Thymus (tissue), 11 donors: ENCODE measurements at regions not wholly inside any gene's neighbourhood (a gene's known extent, or its start where the extent isn't known, plus 50 kb on each side); places are given as distances from the start of the nearest gene placed in this dataset.

Experiments
- DNase-seq, 9 donors: peaks; one replicate each; pipeline ENCODE4 v3.0.0-alpha.2; 2013; ENCODE audit warnings: low spot score in 9 of 9, low read depth in 6 of 9, missing footprints in 1 of 9
- H3K27ac ChIP-seq, 2 donors: one replicate each; pipeline ENCODE4 v1.5.1; 2013; ENCODE audit warnings: control low read depth in 1 of 2, low read depth in 1 of 2, low read length in 1 of 2, mild to moderate bottlenecking in 1 of 2, moderate library complexity in 1 of 2
- H3K27me3 ChIP-seq, 2 donors: one replicate each; pipeline ENCODE4 v1.5.1; 2013; ENCODE audit warnings: low read length in 1 of 2; ENCODE audit not compliant: control insufficient read depth in 2 of 2, insufficient read depth in 1 of 2
- H3K36me3 ChIP-seq, 2 donors: one replicate each; pipeline ENCODE4 v1.5.1; 2013; ENCODE audit warnings: low read length in 1 of 2, mild to moderate bottlenecking in 1 of 2, moderate library complexity in 1 of 2; ENCODE audit not compliant: control insufficient read depth in 2 of 2, insufficient read depth in 2 of 2
- H3K4me1 ChIP-seq, 2 donors: one replicate each; pipeline ENCODE4 v1.5.1; 2013; ENCODE audit warnings: low read length in 2 of 2; ENCODE audit not compliant: control insufficient read depth in 2 of 2, insufficient read depth in 2 of 2
- H3K4me3 ChIP-seq, 2 donors: one replicate each; pipeline ENCODE4 v1.5.1; 2013; ENCODE audit warnings: low read length in 2 of 2, control low read depth in 1 of 2, mild to moderate bottlenecking in 1 of 2
- H3K9me3 ChIP-seq, 2 donors: one replicate each; pipeline ENCODE4 v1.5.1; 2013; ENCODE audit warnings: low read length in 1 of 2, mild to moderate bottlenecking in 1 of 2; ENCODE audit not compliant: control insufficient read depth in 2 of 2, insufficient read depth in 1 of 2
- WGBS: extraction: QIAGEN DNeasy Blood & Tissue Kit; methylation state at CpG from one replicate; pipeline ENCODE4 v1.1.7; 2013; 5-methylcytosine and 5-hydroxymethylcytosine counted together
- donor health status: healthy.

DNA sequence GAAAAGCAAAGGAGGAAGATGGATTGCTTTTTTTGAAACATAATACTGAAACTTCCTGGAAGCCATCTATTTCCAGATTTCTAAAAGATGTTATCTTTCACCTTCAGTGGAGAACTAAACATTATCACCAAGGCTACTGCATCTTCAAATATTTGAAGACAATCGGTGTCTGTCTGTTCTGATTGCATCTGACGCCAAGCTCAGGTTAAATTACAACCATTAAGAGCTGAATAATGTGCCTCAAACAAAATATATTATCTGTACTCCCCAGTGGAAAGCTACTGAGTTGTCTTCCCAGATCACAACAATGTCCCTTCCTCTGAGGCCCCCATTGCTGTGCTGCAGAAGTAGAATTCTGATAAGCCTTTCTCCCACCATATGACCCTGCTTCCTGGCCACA is 342.3 kb downstream of the PLK2 start:
- 94% methylated on average over 2 of the region's 2 CpGs for WGBS
- Histone ChIP-seq H3K27me3 (no peaks in the 10 kb centered on the region), H3K27ac (no peak overlapping the region), H3K9me3 (no peaks in the 10 kb centered on the region), H3K36me3 (no peaks in the 10 kb centered on the region), H3K4me3 (no peak overlapping the region), H3K4me1 (no peaks in the 10 kb centered on the region)
- no peak for DNase-seq

DNA sequence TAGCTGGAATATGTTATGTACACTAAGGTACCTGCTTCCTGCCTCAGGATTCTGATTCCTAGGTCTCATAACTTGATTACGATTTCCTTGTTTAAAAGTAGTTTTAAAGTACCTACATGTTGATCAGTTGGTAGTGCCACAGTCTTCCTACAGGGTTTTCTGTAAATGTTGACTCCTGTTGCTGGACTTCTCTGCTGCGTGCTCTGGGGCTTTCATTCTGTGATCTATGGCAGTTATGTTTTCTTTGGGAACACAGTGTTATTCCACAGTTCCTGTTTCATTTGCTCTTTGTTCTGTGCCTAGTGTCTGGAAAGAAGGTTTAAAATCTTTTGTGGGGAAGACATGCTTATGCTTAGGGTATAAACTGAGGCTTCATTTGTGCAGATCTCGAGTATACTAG is 343.5 kb downstream of the PLK2 start:
- H3K27me3 ChIP-seq, result no peaks in the 10 kb centered on the region
- H3K9me3 ChIP-seq, result no peaks in the 10 kb centered on the region
- no peaks in the 10 kb centered on the region for H3K36me3 ChIP-seq
- no peak overlapping the region for H3K27ac ChIP-seq
- DNase-seq, result no peak
- H3K4me1 ChIP-seq, result no peaks in the 10 kb centered on the region
- H3K4me3 ChIP-seq, result no peak overlapping the region
- 94% methylated on average over 3 of the region's 3 CpGs for WGBS

DNA sequence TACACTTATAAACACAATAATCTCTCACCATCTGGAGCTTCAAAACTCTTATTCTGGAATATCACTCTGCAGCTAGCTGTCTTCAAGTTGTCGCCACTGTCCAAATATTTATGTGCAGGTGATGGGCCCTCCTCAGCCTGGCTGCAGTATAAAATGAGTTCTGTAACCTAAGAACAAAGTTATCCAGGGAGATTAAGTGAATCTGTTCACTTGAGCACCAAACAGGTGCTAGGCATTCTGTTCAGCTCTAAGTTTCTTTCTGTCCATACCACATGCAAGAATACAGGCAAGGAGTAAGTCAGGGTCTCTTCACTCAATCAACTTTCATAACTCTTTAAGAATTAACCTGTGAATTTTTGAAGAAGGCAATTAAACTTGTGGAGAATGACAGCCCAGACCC is 344.1 kb downstream of the PLK2 start:
- Histone ChIP-seq H3K36me3 (no peaks in the 10 kb centered on the region), H3K4me1 (no peaks in the 10 kb centered on the region), H3K27ac (no peak overlapping the region), H3K27me3 (no peaks in the 10 kb centered on the region), H3K9me3 (no peaks in the 10 kb centered on the region), H3K4me3 (no peak overlapping the region)
- 94% methylated on average over 1 of the region's 1 CpG for WGBS
- no peak for DNase-seq

DNA sequence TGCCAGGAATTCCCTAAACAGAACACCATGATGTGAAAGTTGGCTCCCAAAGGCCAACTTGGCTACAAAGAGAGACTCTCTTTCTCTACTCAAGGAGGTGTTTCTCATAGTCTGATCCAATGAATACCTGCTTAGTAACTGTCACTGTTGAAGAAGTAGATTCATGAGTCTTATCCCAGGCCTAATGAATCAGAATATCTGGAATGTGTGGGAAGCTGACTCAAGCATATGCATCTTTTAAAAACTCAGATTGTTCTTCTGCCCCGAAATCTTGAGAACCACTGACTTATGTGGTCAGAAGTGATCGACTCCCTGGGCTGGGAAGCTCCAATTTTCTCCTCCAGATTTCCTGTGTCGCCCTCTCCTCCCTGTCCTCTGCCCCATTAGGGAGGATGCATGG is 345.6 kb downstream of the PLK2 start:
- 94% methylated on average over 3 of the region's 3 CpGs for WGBS
- no peaks in the 10 kb centered on the region for H3K27me3 ChIP-seq
- H3K4me1 ChIP-seq, result no peaks in the 10 kb centered on the region
- H3K4me3 ChIP-seq, result no peak overlapping the region
- H3K9me3 ChIP-seq, result no peaks in the 10 kb centered on the region
- DNase-seq, result no peak
- H3K36me3 ChIP-seq, result no peaks in the 10 kb centered on the region
- H3K27ac ChIP-seq, result no peak overlapping the region

DNA sequence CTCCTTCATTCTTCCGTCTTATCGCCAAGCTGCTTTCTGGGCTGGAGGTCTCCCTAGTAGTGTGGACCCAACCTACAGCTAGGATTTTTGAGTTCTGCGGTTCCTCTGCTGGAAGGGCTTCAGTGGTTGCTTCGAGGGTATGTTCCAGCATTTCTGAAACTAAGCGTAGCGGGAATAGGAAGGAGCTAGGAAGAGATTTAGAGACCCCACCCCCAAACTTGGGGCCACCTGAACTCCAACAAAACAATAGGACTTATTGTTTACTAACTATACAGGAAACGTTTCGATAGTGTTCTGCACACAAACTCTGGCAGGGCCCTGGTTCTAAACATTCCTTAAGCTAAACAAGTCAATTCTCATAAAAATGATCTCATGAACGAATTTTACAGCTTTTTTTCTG is 346.7 kb downstream of the PLK2 start:
- no peaks in the 10 kb centered on the region for H3K9me3 ChIP-seq
- H3K36me3 ChIP-seq, result no peaks in the 10 kb centered on the region
- 95% methylated on average over 9 of the region's 9 CpGs for WGBS
- H3K4me1 ChIP-seq, result no peaks in the 10 kb centered on the region
- no peak overlapping the region for H3K27ac ChIP-seq
- no peak for DNase-seq
- H3K4me3 ChIP-seq, result no peak overlapping the region
- no peaks in the 10 kb centered on the region for H3K27me3 ChIP-seq

DNA sequence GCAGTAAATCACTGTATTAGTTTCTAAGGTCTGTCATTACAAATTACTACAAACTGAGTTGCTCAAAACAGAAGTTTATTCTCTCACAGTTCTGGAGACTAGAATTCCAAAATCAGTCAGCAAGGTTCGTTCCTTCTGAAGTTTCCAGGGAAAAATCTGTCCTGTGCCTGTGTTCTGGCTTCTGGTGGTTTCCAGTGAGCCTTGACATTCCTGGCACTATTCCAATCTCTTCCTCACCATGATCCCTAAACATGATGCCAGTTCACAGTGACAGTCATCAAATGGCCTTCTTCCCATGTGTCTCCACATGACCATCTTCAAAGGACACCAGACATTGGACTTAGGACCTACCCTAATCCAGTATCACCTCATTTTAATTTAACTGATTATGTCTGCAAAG is 351.4 kb downstream of the PLK2 start:
- no peaks in the 10 kb centered on the region for H3K4me1 ChIP-seq
- H3K4me3 ChIP-seq, result no peak overlapping the region
- H3K27me3 ChIP-seq, result no peaks in the 10 kb centered on the region
- DNase-seq, result no peak
- 96% methylated on average over 1 of the region's 1 CpG for WGBS
- no peak overlapping the region for H3K27ac ChIP-seq
- H3K36me3 ChIP-seq, result no peaks in the 10 kb centered on the region
- H3K9me3 ChIP-seq, result no peaks in the 10 kb centered on the region

DNA sequence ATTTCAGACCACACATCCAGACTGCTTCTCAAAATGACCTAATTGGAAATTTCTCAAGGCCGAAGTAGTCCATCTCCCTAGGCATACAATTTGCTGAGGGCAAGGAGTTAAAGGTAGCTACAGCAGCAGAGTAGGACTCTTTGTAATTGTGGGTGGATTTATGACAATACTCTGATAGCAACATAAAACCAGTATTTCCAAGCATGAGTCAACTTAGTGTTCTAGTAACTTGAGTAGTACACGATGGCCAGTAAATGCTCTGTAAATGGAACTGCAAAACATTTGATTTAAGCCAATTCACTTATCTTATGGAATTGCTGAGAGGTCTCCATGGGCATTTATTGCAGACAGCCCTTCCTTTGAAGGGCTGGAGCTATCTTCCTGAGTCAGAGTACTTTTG is 352.2 kb downstream of the PLK2 start:
- Histone ChIP-seq H3K4me1 (no peaks in the 10 kb centered on the region), H3K4me3 (no peak overlapping the region), H3K27ac (no peak overlapping the region), H3K36me3 (no peaks in the 10 kb centered on the region), H3K27me3 (no peaks in the 10 kb centered on the region), H3K9me3 (no peaks in the 10 kb centered on the region)
- DNase-seq, result no peak
- WGBS, result 97% methylated on average over 2 of the region's 2 CpGs

DNA sequence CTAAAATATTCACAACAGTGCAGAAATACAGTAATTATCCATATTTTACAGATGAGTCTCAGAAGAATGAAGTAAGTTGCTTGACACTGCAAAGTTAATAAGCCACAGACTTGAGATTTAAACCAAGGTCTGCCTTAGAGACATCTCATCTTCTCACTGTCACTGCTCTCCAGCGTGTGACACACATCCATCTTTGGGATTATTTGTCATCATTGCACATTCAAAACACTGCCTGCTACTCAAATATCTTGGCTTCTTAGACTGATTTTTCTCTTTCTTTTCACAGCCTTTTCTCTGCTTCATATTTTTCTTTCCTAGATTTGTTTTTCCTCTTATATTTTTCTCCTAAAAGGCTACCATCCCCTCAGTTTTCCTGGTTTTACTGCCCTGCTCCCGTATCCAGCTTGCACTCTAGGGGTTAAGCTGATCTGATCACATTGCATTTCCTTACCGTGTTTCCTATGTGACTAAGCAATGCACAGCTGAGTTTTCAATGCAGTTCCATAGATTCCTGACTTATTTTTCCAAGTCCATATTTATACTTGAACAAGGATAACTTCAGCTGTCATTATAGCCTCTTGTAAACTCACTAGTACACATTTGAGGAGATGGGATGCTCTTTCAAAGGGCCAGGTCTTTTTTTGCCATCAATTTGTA is 353.0 kb downstream of the PLK2 start:
- no peak for DNase-seq
- Histone ChIP-seq H3K36me3 (no peaks in the 10 kb centered on the region), H3K4me1 (no peaks in the 10 kb centered on the region), H3K9me3 (no peaks in the 10 kb centered on the region), H3K27ac (no peak overlapping the region), H3K4me3 (no peak overlapping the region), H3K27me3 (no peaks in the 10 kb centered on the region)
- 78% methylated on average over 3 of the region's 3 CpGs for WGBS

DNA sequence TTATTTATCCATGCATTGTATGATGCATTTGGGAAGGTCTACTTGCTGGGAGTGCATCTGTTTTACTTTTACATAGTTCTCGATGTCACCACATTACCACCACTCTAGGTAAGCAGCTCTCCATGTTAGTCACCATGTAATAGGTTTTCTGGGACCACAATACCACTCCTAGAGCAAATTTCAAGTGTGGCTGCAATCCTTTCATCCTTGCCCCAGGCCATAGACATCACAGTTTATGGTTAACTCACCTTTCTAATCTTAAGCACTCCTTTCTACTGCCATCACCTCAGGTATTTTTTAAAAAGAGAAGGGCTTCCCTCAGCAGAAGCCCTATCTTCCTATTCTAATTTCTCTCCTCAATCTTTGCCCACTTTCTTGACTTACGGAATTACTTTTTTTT is 354.1 kb downstream of the PLK2 start:
- DNase-seq, result no peak
- no peaks in the 10 kb centered on the region for H3K9me3 ChIP-seq
- H3K4me1 ChIP-seq, result no peaks in the 10 kb centered on the region
- WGBS, result over 99% methylated on average over 2 of the region's 2 CpGs
- no peaks in the 10 kb centered on the region for H3K27me3 ChIP-seq
- no peak overlapping the region for H3K4me3 ChIP-seq
- H3K36me3 ChIP-seq, result no peaks in the 10 kb centered on the region
- H3K27ac ChIP-seq, result no peak overlapping the region

DNA sequence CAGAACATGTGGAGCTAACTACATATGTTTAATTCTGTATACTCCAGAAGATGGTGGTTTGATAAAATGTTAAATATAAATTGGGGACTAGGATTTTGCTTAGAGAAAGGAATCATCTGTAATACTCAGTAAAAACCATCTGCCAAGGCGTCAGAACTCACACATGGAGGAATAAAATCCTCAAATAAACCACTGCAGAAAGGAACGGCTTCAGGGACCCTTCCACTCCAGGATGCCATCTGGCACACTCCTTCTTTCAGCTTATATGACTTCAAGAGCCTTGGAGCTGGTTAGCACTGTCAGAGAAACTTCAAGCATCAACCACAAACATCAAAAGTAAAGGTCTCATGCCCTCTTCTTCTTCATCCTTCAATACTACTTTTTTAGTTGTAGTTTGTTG is 360.6 kb downstream of the PLK2 start:
- Histone ChIP-seq H3K4me3 (no peak overlapping the region), H3K27ac (no peak overlapping the region), H3K36me3 (no peaks in the 10 kb centered on the region), H3K9me3 (no peaks in the 10 kb centered on the region), H3K27me3 (no peaks in the 10 kb centered on the region), H3K4me1 (peaks cover 0 to 1% of the 10 kb centered on the region in 2 donors)
- 43% methylated on average over 2 of the region's 2 CpGs for whole genome bisulfite sequencing
- peak in 1 of 9 donors; percentile 20 for DNase-seq
